GM21360 (cell line): ENCODE measurements at regions not wholly inside any gene's neighbourhood (a gene's known extent, or its start where the extent isn't known, plus 50 kb on each side); places are given as distances from the start of the nearest gene placed in this dataset.
"Not testable (repeated sequence)": the region's sequence is repeated elsewhere in the genome, so short reads cannot be mapped to it uniquely, and the experiment has no call there.

Experiments used
- ATAC-seq: cut with Tn5 transposase; IDR thresholded peaks from one replicate; pipeline ENCODE4 v1.9.1; 2021; ENCODE audit warnings: mild to moderate bottlenecking, moderate library complexity; ENCODE audit not compliant: unreplicated experiment

GRCh38 chrX:12042615-12043014 lies 95.7 kb upstream of the FRMPD4 start:
- no peak for ATAC-seq

DNA sequence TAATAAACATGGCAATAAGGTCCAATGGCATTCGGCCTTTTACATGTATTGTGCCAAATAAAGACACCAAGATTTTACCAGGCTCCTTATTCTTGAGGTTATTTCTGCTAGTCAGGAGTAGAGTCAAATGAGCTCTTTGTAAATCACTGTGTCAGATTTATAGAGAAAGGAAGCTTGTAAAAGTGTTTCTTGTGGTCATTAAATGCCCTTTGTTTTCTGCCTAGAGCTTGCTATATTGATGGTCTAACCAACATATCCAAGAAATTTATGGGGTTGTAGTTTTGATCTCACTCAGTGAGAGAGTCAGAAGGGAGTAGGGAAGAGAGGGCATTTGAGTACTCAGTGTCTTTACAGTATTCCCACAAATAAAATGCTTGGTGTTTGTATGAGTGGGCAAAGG lies 86.2 kb upstream of the FRMPD4 start:
- ATAC-seq = no peak

DNA sequence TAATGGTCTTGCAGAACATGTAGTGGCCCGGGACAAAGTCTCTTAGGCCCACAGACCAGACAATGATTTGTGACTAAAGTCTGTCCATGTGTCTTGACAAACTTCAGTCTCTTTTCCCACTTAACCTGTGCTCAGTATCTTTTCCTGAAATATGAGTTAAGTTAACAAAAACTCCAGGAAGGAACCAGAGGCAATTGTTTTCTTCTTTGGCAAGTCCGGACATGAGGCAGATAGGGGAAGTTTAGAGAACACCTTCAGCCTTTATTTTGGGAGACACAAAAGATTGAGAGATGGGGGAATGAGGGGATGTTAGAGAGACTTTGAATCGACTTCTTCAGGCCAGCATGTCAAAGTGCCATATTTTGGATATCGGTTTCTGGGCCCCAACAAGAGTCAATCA lies 80.2 kb upstream of the FRMPD4 start:
- ATAC-seq = no peak

- ATAC-seq = no peak
These were observed 77.6 kb upstream of the FRMPD4 start for GRCh38 chrX:12060489-12061260.

GRCh38 chrX:12065251-12065650 lies 73.0 kb upstream of the FRMPD4 start:
- no peak for ATAC-seq

DNA sequence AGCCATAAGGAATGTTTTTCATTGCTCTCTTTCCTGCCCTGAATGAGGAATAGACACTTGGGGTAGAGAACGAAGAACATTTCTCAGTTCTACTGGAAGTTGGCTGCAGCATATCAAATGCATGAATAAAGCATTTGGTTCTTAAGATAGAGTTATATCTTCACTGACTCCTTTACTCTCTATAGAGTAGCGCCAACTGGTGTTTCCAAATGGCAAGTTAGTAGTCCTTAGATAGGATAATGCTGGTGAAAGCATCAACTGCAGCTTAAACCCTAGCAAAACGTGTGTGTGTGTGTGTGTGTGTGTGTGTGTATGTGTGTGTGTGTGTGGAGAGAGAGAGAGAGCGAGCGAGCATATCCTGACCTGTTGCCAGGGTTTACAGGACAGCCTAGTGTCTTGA lies 62.2 kb upstream of the FRMPD4 start:
- ATAC-seq = no peak

- ATAC-seq = peak; percentile 74
These were observed 58.0 kb upstream of the FRMPD4 start for GRCh38 chrX:12080265-12080664.

DNA sequence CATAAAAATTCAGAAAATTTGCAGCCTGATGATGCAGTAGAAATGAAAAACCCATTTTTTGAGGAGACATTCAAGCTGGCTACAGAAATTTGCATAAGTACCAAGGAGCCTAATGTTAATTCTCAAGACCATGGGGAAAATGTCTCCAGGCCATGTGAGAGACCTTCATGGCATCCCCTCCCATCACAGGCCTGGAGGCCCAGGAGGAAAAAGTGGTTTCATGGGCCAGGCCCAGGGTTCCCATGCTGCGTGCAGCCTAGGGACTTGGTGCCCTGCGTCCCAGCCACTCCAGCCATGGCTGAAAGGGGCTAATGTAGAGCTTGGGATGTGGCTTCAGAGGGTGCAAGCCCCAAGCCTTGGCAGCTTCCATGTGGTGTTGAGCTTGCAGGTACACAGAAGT lies 55.3 kb upstream of the FRMPD4 start:
- not testable (repeated sequence) for ATAC-seq
